IMR-90 (cell line): ENCODE measurements at regions not wholly inside any gene's neighbourhood (a gene's known extent, or its start where the extent isn't known, plus 50 kb on each side); places are given as distances from the start of the nearest gene placed in this dataset.

Experiments used
- ATAC-seq: fragments of 200-7000 bp; cut with Tn5 transposase; 2 replicates; pipeline ENCODE4 v1.9.1; 2020; ENCODE audit warnings: low read depth, mild to moderate bottlenecking, moderate library complexity
- BruUV-seq: library from RNA; stranded (reverse); fragments of 400-500 nt; replicated peaks from 2 replicates; lab custom pipeline; 2021; lab: Mats Ljungman, UMichigan
- CTCF ChIA-PET: fragments of 300-600 bp; formaldehyde crosslinking; extraction: SDS; loops from one replicate; lab custom pipeline; 2021; ENCODE audit warnings: antibody characterized with exemption; lab: Yijun Ruan, JAX
- POLR2A ChIA-PET: fragments of 300-600 bp; sonication (Branson Sonifier 250); formaldehyde crosslinking; loops from one replicate; lab custom pipeline; 2022; ENCODE audit warnings: antibody characterized with exemption; ENCODE audit not compliant: unreplicated experiment; lab: Charles Lee
- DNase-seq: peaks from one replicate; pipeline ENCODE4 v3.0.0; 2013
- H2AFZ ChIP-seq: replicated peaks from 2 replicates; pipeline ENCODE3; 2013; ENCODE audit warnings: low read length, mild to moderate bottlenecking; ENCODE audit not compliant: poor library complexity
- H2AK5ac ChIP-seq: 2 replicates; pipeline ENCODE4 v1.6.1; 2013; ENCODE audit warnings: low read depth, low read length, inconsistent platforms
- H2AK9ac ChIP-seq: replicated peaks from 2 replicates; pipeline ENCODE3; 2013; ENCODE audit warnings: mild to moderate bottlenecking, low read depth, low read length, moderate library complexity; ENCODE audit not compliant: poor library complexity
- H2BK120ac ChIP-seq: 2 replicates; pipeline ENCODE4 v1.6.1; 2013; ENCODE audit warnings: low read depth, low read length, inconsistent platforms
- H2BK15ac ChIP-seq: 3 replicates; pipeline ENCODE4 v1.6.1; 2013; ENCODE audit warnings: low read depth, low read length, inconsistent platforms
- H2BK20ac ChIP-seq: 2 replicates; pipeline ENCODE4 v1.6.1; 2013; ENCODE audit warnings: low read depth, mild to moderate bottlenecking, inconsistent platforms, low read length, moderate library complexity
- H2BK5ac ChIP-seq: 2 replicates; pipeline ENCODE4 v1.6.1; 2013; ENCODE audit warnings: mild to moderate bottlenecking, low read depth, low read length, inconsistent platforms; ENCODE audit not compliant: poor library complexity, severe bottlenecking
- H3K14ac ChIP-seq: replicated peaks from 2 replicates; pipeline ENCODE4 v1.6.1; 2013; ENCODE audit warnings: low read depth, low read length, inconsistent platforms
- H3K18ac ChIP-seq: 2 replicates; pipeline ENCODE4 v1.6.1; 2013; ENCODE audit warnings: low read depth, low read length, control low read depth
- H3K23ac ChIP-seq: 2 replicates; pipeline ENCODE4 v1.6.1; 2013; ENCODE audit warnings: low read depth, low read length, inconsistent platforms
- H3K27ac ChIP-seq: 2 replicates; pipeline ENCODE4 v1.5.1; 2013; ENCODE audit warnings: mild to moderate bottlenecking, control low read depth, low read length; ENCODE audit not compliant: insufficient read depth
- H3K27me3 ChIP-seq: 2 replicates; pipeline ENCODE4 v1.6.1; 2013; ENCODE audit warnings: low read length; ENCODE audit not compliant: control insufficient read depth, insufficient read depth
- H3K36me3 ChIP-seq: 2 replicates; pipeline ENCODE4 v1.6.1; 2013; ENCODE audit warnings: low read length, mixed read lengths; ENCODE audit not compliant: control insufficient read depth, insufficient read depth
- H3K4ac ChIP-seq: 2 replicates; pipeline ENCODE4 v1.6.1; 2013; ENCODE audit warnings: low read depth, low read length, inconsistent platforms
- H3K4me1 ChIP-seq: 2 replicates; pipeline ENCODE4 v1.6.1; 2013; ENCODE audit warnings: low read length, mixed read lengths; ENCODE audit not compliant: control insufficient read depth, insufficient read depth
- H3K4me2 ChIP-seq: 2 replicates; pipeline ENCODE4 v1.6.1; 2013; ENCODE audit warnings: low read depth, mild to moderate bottlenecking, control low read depth, low read length, moderate library complexity
- H3K4me3 ChIP-seq: 2 replicates; pipeline ENCODE4 v1.5.1; 2013; ENCODE audit warnings: low read depth, mild to moderate bottlenecking, control low read depth, low read length, moderate library complexity; ENCODE audit not compliant: insufficient read depth
- H3K56ac ChIP-seq: 2 replicates; pipeline ENCODE4 v1.6.1; 2013; ENCODE audit warnings: low read length, inconsistent platforms; ENCODE audit not compliant: insufficient read depth; ENCODE audit errors: extremely low read depth
- H3K79me1 ChIP-seq, 2 experiments: 2 replicates each; pipeline ENCODE4 v1.6.1; 2013; ENCODE audit warnings: low read length in 2 of 2, inconsistent platforms in 1 of 2, low read depth in 1 of 2
- H3K9ac ChIP-seq: 2 replicates; pipeline ENCODE4 v1.6.1; 2013; ENCODE audit warnings: low read depth, low read length, control low read depth
- H3K9me1 ChIP-seq: 2 replicates; pipeline ENCODE4 v1.6.1; 2013; ENCODE audit warnings: low read length, inconsistent platforms; ENCODE audit not compliant: insufficient read depth
- H3K9me3 ChIP-seq: 2 replicates; pipeline ENCODE4 v1.6.1; 2013; ENCODE audit warnings: low read length; ENCODE audit not compliant: control insufficient read depth, insufficient read depth
- H4K20me1 ChIP-seq: 2 replicates; pipeline ENCODE4 v1.6.1; 2013; ENCODE audit warnings: low read length, inconsistent platforms; ENCODE audit not compliant: insufficient read depth
- H4K5ac ChIP-seq: 2 replicates; pipeline ENCODE4 v1.6.1; 2013; ENCODE audit warnings: mild to moderate bottlenecking, low read depth, low read length, control low read depth
- H4K8ac ChIP-seq, 2 experiments: 2 replicates each; pipeline ENCODE4 v1.6.1; 2013; ENCODE audit warnings: low read depth in 2 of 2, low read length in 2 of 2, control low read depth in 1 of 2, inconsistent platforms in 1 of 2
- H4K91ac ChIP-seq: 2 replicates; pipeline ENCODE4 v1.6.1; 2013; ENCODE audit warnings: low read depth, low read length, inconsistent platforms; ENCODE audit not compliant: insufficient read depth
- BHLHE40 ChIP-seq: fragments of 150-350 bp; IDR thresholded peaks from 2 replicates; pipeline ENCODE4 v1.6.1; 2016; ENCODE audit warnings: mild to moderate bottlenecking, low read depth, low read length
- CEBPB ChIP-seq: IDR thresholded peaks from 2 replicates; pipeline ENCODE4 v1.6.1; 2012; ENCODE audit warnings: low read depth, low read length, improper control_type of control experiment
- CHD1 ChIP-seq: IDR thresholded peaks from 2 replicates; pipeline ENCODE4 v1.6.1; 2012; ENCODE audit warnings: low read depth, low read length, improper control_type of control experiment
- CTCF ChIP-seq: conservative IDR thresholded peaks from 2 replicates; pipeline ENCODE4 v1.5.1; 2012; ENCODE audit warnings: mild to moderate bottlenecking, low read depth, low read length, improper control_type of control experiment
- FOS ChIP-seq: fragments of 150-350 bp; IDR thresholded peaks from 2 replicates; pipeline ENCODE4 v1.6.1; 2016; ENCODE audit warnings: low read depth, low read length
- MAZ ChIP-seq: IDR thresholded peaks from 2 replicates; pipeline ENCODE4 v1.6.1; 2012; ENCODE audit warnings: low read depth, mild to moderate bottlenecking, low read length, improper control_type of control experiment, moderate library complexity, borderline replicate concordance
- MXI1 ChIP-seq: IDR thresholded peaks from 2 replicates; pipeline ENCODE4 v1.6.1; 2012; ENCODE audit warnings: low read depth, mild to moderate bottlenecking, low read length, moderate library complexity, borderline replicate concordance
- NFE2L2 ChIP-seq: fragments of 150-350 bp; IDR thresholded peaks from 2 replicates; pipeline ENCODE4 v1.6.1; 2016; ENCODE audit warnings: low read depth, mild to moderate bottlenecking, low read length
- POLR2A ChIP-seq: IDR thresholded peaks from 2 replicates; pipeline ENCODE4 v1.6.1; 2012; ENCODE audit warnings: mild to moderate bottlenecking, low read depth, low read length
- RAD21 ChIP-seq: IDR thresholded peaks from 2 replicates; pipeline ENCODE4 v1.6.1; 2012; ENCODE audit warnings: low read length, improper control_type of control experiment
- RCOR1 ChIP-seq: IDR thresholded peaks from 2 replicates; pipeline ENCODE4 v1.6.1; 2012; ENCODE audit warnings: mild to moderate bottlenecking, low read length, improper control_type of control experiment; ENCODE audit not compliant: insufficient replicate concordance
- RFX5 ChIP-seq: IDR thresholded peaks from 2 replicates; pipeline ENCODE4 v1.8.0; 2012; ENCODE audit warnings: low read depth, mild to moderate bottlenecking, low read length, moderate library complexity
- SMC3 ChIP-seq: fragments of 150-350 bp; IDR thresholded peaks from 2 replicates; pipeline ENCODE4 v1.6.1; 2016; ENCODE audit warnings: low read depth, mild to moderate bottlenecking, antibody characterized with exemption, low read length, moderate library complexity
- WGBS, 2 experiments: methylation state at CpG; one replicate each; pipeline versions ENCODE4 v1.1.5 to v1.1.7; 2013; ENCODE audit warnings: missing lambda C conversion rate in 2 of 2; ENCODE audit not compliant: insufficient read length in 1 of 2; ENCODE audit errors: extremely low coverage in 2 of 2; 5-methylcytosine and 5-hydroxymethylcytosine counted together
- dilution Hi-C: fragments of 300-500 bp; cut with HindIII; formaldehyde crosslinking; loops from one replicate; pipeline ENCODE4 v1.14.3; 2018; ENCODE audit warnings: low sequenced_read_pairs; ENCODE audit not compliant: unreplicated experiment
- in situ Hi-C: fragments of 300-500 bp; cut with MboI; formaldehyde crosslinking; loops from 3 replicates; pipeline ENCODE4 v1.14.3; 2019; ENCODE audit warnings: low sequenced_read_pairs, inconsistent platforms, mixed read lengths
- intact Hi-C: fragments of 100-400 bp; cut with micrococcal nuclease; formaldehyde crosslinking; loops from 2 replicates; pipeline ENCODE4 v1.10.0; 2022
- TF ChIP-seq, protein P1 (sequence below): fragments of 150-350 bp; IDR thresholded peaks from 2 replicates; pipeline ENCODE4 v1.6.1; 2017; ENCODE audit warnings: mild to moderate bottlenecking, antibody characterized with exemption, low read length, low read depth
- TF ChIP-seq, protein P2 (sequence below): fragments of 150-350 bp; IDR thresholded peaks from 2 replicates; pipeline ENCODE4 v1.6.1; 2016; ENCODE audit warnings: low read depth, mild to moderate bottlenecking, low read length, moderate library complexity, borderline replicate concordance

DNA sequence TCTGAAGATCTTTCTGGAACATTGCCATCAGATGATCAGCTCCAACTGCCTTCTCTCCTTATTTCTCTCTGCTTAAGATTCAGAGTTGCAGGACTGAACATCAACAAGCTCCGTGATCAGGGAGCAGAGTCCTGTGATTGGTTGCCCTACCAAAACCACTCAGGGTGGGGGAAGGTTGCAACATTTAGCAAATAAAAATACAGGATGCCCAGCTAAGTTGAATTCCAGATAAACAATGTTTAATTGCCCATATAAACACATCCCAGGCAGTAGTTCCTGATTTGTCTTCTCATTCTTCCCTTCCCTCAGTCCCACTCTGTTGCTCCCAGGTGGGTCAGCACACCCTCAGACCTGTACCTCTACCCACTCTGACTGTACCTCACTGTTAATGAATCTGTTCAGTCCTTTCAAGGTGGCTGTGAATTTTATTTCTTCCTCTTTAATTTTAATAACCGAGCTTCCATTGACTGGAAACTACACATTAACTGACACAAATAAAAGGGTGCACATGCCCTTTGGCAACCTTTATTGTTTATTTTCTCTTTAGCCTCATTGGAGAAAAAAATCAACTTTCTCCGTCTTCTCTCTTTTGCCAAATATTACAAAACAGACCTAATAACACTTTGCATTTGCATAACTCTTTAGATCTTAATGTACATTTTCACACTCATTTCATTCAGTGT lies 167.1 kb upstream of the PKDCC start:
- Histone ChIP-seq H3K36me3 (no peaks in the 10 kb centered on the region), H4K8ac (no peak overlapping the region), H4K91ac (no peak overlapping the region), H3K4me1 (peaks cover 4% of the 10 kb centered on the region; the same call in 1 of the 2 replicates), H2AK9ac (no peak overlapping the region), H4K20me1 (no peaks in the 10 kb centered on the region), H2BK20ac (no peak overlapping the region), H2AK5ac (no peak overlapping the region), H3K27ac (no peak overlapping the region), H3K14ac (no peak overlapping the region), H3K9me1 (no peaks in the 10 kb centered on the region; the same call in 1 of the 2 replicates), H3K9me3 (no peaks in the 10 kb centered on the region), H3K4me2 (no peak overlapping the region; the same call in 1 of the 2 replicates), H2BK120ac (no peak overlapping the region), H2AFZ (no peak overlapping the region), H3K27me3 (peaks cover 4% of the 10 kb centered on the region; the same call in 1 of the 2 replicates), H3K79me1 (no peaks in the 10 kb centered on the region), H3K4ac (no peak overlapping the region), H2BK5ac (no peak overlapping the region), H3K18ac (no peak overlapping the region; the same call in 1 of the 2 replicates), H3K4me3 (no peak overlapping the region), H4K5ac (no peak overlapping the region; the same call in 1 of the 2 replicates), H2BK15ac (no peak overlapping the region), H3K9ac (no peak overlapping the region), H3K23ac (no peak overlapping the region), H3K56ac (no peak overlapping the region; the same call in 1 of the 2 replicates)
- ChIA-PET POLR2A (no interaction called here), CTCF (interaction anchor here (0.8 to 1.0 kb wide), 2 partner anchors 11 to 209 kb away, joined by 3 to 4 read pairs; no protein-coding TSS in a partner anchor)
- BruUV-seq: no TSS peak
- DNase-seq (no peak), ATAC-seq (no peak; the same call in 1 of the 2 replicates)
- in situ Hi-C loops: no loop called here
- WGBS, 2 experiments: no CpG with 5 or more reads among the region's 3 CpGs
- dilution Hi-C loops: loop anchor here (25.0 kb wide), 1 partner anchor 207 kb away; no protein-coding TSS in a partner anchor
- intact Hi-C loops: no loop called here
- TF ChIP-seq MXI1: no peak
- TF ChIP-seq, protein P1, sequence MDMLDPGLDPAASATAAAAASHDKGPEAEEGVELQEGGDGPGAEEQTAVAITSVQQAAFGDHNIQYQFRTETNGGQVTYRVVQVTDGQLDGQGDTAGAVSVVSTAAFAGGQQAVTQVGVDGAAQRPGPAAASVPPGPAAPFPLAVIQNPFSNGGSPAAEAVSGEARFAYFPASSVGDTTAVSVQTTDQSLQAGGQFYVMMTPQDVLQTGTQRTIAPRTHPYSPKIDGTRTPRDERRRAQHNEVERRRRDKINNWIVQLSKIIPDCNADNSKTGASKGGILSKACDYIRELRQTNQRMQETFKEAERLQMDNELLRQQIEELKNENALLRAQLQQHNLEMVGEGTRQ: no peak
- TF ChIP-seq RAD21: no peak
- TF ChIP-seq POLR2A: no peak
- TF ChIP-seq BHLHE40: no peak
- TF ChIP-seq CTCF: no peak
- TF ChIP-seq RFX5: no peak
- no peak for TF ChIP-seq RCOR1
- no peak for TF ChIP-seq FOS
- no peak for TF ChIP-seq SMC3
- TF ChIP-seq CEBPB: no peak
- TF ChIP-seq, protein P2, sequence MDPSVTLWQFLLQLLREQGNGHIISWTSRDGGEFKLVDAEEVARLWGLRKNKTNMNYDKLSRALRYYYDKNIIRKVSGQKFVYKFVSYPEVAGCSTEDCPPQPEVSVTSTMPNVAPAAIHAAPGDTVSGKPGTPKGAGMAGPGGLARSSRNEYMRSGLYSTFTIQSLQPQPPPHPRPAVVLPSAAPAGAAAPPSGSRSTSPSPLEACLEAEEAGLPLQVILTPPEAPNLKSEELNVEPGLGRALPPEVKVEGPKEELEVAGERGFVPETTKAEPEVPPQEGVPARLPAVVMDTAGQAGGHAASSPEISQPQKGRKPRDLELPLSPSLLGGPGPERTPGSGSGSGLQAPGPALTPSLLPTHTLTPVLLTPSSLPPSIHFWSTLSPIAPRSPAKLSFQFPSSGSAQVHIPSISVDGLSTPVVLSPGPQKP: no peak
- no peak for TF ChIP-seq NFE2L2
- TF ChIP-seq MAZ: no peak
- TF ChIP-seq CHD1: no peak
